ENCODE measurements at regions not wholly inside any gene's neighbourhood (a gene's known extent, or its start where the extent isn't known, plus 50 kb on each side); places are given as distances from the start of the nearest gene placed in this dataset.

GRCh38 chr10:62640411-62640810 lies 164.1 kb upstream of the ADO start:
- Histone ChIP-seq H3K9me3 (no peaks in the 10 kb centered on the region), H3K4me1 (peaks cover 0 to 19% (median 5%) of the 10 kb centered on the region in 4 donors), H3K27me3 (peaks cover 0 to 3% of the 10 kb centered on the region in 2 donors), H3K4me3 (no peak overlapping the region), H3K27ac (no peak overlapping the region), H3K36me3 (no peaks in the 10 kb centered on the region)
- no peak for TF ChIP-seq CTCF (IDR thresholded peaks at IDR 0.05)
- intact Hi-C loops (cut with DNase I; ENCODE audit: low total_unique reads): no loop called here
- DNase-seq: no peak

- intact Hi-C loops (cut with DNase I; ENCODE audit: low total_unique reads): no loop called here
- no peaks in the 10 kb centered on the region for H3K9me3 ChIP-seq
- no peaks in the 10 kb centered on the region for H3K4me1 ChIP-seq
- H3K27ac ChIP-seq: no peak overlapping the region
- H3K36me3 ChIP-seq: no peaks in the 10 kb centered on the region
- H3K27me3 ChIP-seq: peaks cover 0 to 3% of the 10 kb centered on the region in 2 donors
- no peak overlapping the region for H3K4me3 ChIP-seq
- no peak for DNase-seq
- no peak for TF ChIP-seq CTCF (IDR thresholded peaks at IDR 0.05)
Observed at GRCh38 chr10:62643606-62644587, 160.6 kb upstream of the ADO start.

GRCh38 chr10:62647375-62648092 lies 157.0 kb upstream of the ADO start:
- TF ChIP-seq CTCF (IDR thresholded peaks at IDR 0.05): no peak
- H3K4me3 ChIP-seq: no peak overlapping the region
- H3K27me3 ChIP-seq: peaks cover 0 to 3% of the 10 kb centered on the region in 2 donors
- intact Hi-C loops (cut with DNase I; ENCODE audit: low total_unique reads): no loop called here
- H3K36me3 ChIP-seq: no peaks in the 10 kb centered on the region
- no peaks in the 10 kb centered on the region for H3K4me1 ChIP-seq
- no peaks in the 10 kb centered on the region for H3K9me3 ChIP-seq
- no peak for DNase-seq
- no peak overlapping the region for H3K27ac ChIP-seq

- Histone ChIP-seq H3K4me3 (no peak overlapping the region), H3K27ac (no peak overlapping the region), H3K27me3 (peaks cover 0 to 2% of the 10 kb centered on the region in 2 donors), H3K36me3 (no peaks in the 10 kb centered on the region), H3K9me3 (no peaks in the 10 kb centered on the region), H3K4me1 (no peaks in the 10 kb centered on the region)
- intact Hi-C loops (cut with DNase I; ENCODE audit: low total_unique reads): no loop called here
- no peak for TF ChIP-seq CTCF (IDR thresholded peaks at IDR 0.05)
- DNase-seq: no peak
Observed at GRCh38 chr10:62648921-62649320, 155.6 kb upstream of the ADO start.

- Histone ChIP-seq H3K4me1 (no peaks in the 10 kb centered on the region), H3K27me3 (no peaks in the 10 kb centered on the region), H3K27ac (no peak overlapping the region), H3K9me3 (no peaks in the 10 kb centered on the region), H3K36me3 (no peaks in the 10 kb centered on the region), H3K4me3 (no peak overlapping the region)
- TF ChIP-seq CTCF (IDR thresholded peaks at IDR 0.05): no peak
- no peak for DNase-seq
- intact Hi-C loops (cut with DNase I; ENCODE audit: low total_unique reads): no loop called here
Observed at GRCh38 chr10:62650411-62650810, 154.1 kb upstream of the ADO start.

Data from tibial artery (tissue), 4 donors.